GM19397 (cell line): ENCODE measurements at regions not wholly inside any gene's neighbourhood (a gene's known extent, or its start where the extent isn't known, plus 50 kb on each side); places are given as distances from the start of the nearest gene placed in this dataset.

Experiments
- ATAC-seq: cut with Tn5 transposase; IDR thresholded peaks from one replicate; pipeline ENCODE4 v1.9.1; 2021; ENCODE audit warnings: mild to moderate bottlenecking, moderate library complexity; ENCODE audit not compliant: unreplicated experiment

- ATAC-seq, result no peak
Observed at GRCh38 chr6:104229057-104229456, 630.7 kb downstream of the HACE1 start.

DNA sequence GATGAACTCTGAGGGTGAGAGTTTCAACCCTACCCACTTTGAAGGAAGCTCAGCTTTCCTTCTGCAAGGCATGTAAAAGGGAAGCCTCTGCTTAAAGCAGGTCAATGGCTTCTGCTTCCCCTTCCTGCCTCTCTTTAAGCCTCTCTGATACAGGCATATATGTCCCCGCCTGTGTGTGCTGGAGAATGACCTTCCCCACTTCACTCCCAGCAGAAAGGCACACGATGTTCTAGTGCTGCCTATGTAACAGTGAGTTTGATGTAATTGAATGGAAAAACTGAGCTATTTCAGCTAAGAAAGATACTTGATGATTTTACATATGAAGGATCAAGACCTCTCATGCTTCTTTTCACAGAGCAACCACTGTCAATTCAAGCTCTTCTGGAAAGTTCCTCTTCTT is 632.2 kb downstream of the HACE1 start:
- no peak for ATAC-seq

- no peak for ATAC-seq
Observed at GRCh38 chr6:104226790-104227446, 632.8 kb downstream of the HACE1 start.

GRCh38 chr6:104218116-104218515 is 641.6 kb downstream of the HACE1 start:
- no peak for ATAC-seq

- no peak for ATAC-seq
Observed at GRCh38 chr6:104214901-104215300, 644.8 kb downstream of the HACE1 start.

GRCh38 chr6:104212977-104213668 is 646.6 kb downstream of the HACE1 start:
- ATAC-seq, result no peak

- no peak for ATAC-seq
Observed at GRCh38 chr6:104207635-104208034, 652.1 kb downstream of the HACE1 start.

- ATAC-seq, result no peak
Observed at GRCh38 chr6:104201557-104201956, 658.2 kb downstream of the HACE1 start.

- ATAC-seq, result no peak
Observed at GRCh38 chr6:104187616-104188015, 672.1 kb downstream of the HACE1 start.

DNA sequence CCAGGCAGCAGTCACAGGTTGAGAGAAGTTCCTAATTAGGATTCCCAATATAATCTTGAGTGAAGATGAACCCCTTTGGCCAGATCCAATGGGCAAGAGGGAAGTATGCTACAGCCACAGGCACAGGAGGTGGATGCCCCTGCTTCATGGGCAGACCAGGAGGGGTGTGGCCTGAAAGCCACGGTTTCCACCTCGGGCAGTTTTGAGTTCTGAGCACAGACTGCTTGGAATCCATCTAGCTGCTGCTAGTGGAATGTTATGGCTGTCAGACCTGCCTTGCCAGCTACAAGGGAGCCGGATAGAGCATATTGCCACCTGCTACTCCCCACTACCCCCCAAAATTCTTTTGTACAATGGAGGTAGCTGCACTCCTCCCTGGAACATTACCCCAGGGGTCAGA is 672.9 kb downstream of the HACE1 start:
- ATAC-seq, result no peak

- ATAC-seq, result no peak
Observed at GRCh38 chr6:104183816-104184435, 675.8 kb downstream of the HACE1 start.

DNA sequence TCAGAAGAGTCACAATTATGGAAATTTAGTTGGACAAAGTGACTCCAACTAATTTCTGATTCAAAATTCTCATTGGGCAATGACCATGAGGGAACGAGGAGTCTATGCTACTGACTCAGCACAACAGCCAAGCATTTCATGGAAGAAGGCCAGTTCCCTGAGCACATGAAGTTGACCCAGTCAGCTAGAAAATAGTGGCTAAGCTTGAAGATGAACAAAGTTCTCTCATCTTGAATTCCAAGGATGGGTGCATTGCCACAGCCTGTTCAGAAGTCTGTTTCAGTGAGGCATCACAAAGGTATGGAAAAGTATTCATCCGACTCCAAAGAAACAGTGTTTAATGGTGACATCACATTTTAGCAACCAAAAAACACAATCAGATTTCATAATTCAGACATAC is 676.9 kb downstream of the HACE1 start:
- ATAC-seq, result no peak

GRCh38 chr6:104173668-104174067 is 686.1 kb downstream of the HACE1 start:
- ATAC-seq, result no peak

- ATAC-seq, result no peak
Observed at GRCh38 chr6:104170401-104170800, 689.3 kb downstream of the HACE1 start.

DNA sequence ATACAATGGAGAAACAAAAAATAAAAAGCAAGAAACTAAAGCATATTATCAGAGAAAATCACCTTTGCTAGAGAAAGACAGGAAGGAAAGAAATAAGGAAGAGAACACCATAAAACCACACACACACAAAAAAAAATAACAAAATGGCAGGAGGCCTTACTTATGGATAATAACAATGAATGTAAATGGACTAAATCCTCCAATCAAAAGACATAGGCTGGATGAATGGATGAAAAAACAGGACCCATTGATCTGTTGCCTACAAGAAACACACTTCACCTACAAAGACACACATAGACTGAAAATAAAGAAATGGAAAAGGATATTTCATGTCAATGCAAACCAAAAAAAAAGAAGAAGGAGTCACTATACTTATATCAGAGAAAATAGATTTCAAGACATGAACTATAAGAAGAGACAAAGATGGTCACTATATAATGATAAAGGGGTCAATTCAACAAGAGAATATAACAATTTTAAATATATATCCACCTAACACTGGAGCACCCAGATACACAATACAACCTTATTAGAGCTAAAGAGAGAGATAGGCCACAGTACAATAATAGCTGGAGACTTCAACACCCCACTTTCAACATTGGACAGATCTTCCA is 693.6 kb downstream of the HACE1 start:
- no peak for ATAC-seq

DNA sequence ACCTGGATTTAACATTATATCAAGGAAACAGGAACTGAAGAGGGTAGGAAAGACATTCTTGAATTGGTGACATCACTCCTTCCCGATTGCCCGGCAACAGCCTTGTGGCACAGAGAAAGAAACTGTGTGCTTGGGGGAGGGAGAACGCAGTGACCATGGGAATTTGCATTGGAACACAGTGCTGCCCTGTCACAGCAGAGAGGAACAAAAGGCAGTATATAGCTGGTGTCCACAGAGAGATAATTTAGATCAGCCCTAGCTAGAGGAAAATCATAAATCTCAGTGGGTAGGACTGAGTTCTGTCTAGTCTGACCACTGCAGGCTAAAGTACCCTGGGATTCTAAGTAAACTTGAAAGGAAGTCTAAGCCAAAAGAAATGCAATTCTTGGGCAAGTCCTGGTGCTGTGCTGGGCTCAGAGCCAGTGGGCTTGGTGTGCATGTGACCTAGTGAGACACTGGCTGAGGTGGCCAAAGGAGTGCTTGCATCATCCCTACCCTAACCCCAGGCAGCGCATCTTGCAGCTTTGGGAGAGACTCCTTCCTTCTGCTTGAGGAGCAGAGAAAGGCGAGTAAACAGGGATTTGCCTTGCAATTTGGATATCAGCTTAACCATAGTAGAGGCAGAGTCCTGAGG is 697.6 kb downstream of the HACE1 start:
- no peak for ATAC-seq

DNA sequence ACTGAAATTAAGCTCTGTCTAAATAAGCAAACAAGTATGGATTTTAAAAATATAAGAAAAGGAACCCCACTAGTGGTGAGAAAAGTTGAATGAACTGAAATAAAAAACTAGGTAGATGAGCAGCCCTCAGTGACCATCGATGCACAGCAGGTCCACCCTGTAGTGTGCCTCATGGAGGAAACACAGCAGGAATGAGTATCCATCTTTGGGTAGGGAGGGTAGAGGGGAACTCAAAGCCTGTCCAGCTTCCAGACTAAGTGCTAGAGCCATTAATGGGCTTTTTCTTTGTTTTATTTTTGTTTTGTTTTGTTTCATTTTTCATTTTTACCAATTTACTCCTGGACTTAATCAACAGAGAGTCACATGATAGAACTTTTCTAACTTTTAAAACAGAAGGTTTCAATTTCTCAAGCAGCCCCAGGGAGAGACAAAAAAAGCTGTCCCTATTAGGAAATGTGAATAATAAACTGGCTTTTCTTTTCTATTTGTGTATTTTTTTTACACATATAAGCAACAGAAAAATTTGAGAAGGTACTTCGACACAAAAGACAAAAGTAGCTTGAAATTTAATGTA is 700.6 kb downstream of the HACE1 start:
- no peak for ATAC-seq

DNA sequence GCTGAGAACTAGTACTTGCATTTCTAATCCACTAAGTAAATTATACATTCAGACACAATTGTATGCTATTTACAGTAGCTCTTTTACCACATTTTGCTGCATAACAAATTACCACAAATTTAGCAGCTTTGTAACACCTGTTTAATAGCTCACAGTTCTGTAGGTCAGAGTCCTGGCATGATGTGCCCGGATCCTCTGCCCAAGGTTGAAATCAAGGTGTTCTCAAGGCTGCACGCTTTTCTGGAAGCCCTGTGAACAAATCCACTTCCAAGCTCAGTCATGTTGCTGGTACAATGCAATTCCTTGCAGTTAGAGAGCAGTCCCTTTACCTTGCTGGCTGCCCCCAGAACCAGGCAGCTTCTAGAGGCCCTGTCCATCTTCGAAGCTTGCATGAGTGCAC is 716.0 kb downstream of the HACE1 start:
- ATAC-seq, result no peak

- no peak for ATAC-seq
Observed at GRCh38 chr6:104134876-104135275, 724.8 kb downstream of the HACE1 start.

GRCh38 chr6:104130343-104130742 is 729.4 kb downstream of the HACE1 start:
- no peak for ATAC-seq
